Uterus (tissue), 2 donors: ENCODE measurements at regions not wholly inside any gene's neighbourhood (a gene's known extent, or its start where the extent isn't known, plus 50 kb on each side); places are given as distances from the start of the nearest gene placed in this dataset.

Source experiments
- CTCF ChIP-seq, 4 experiments: fragments of 200-600 bp in 2 of 4; fragments of 450-650 bp in 2 of 4; sonication (generic) in 2 of 4; IDR thresholded peaks; one replicate each; pipeline ENCODE4 v1.5.1; 2016 to 2019; ENCODE audit warnings: antibody characterized with exemption in 4 of 4, mild to moderate bottlenecking in 2 of 4, moderate library complexity in 1 of 4
- POLR2A ChIP-seq, 2 donors: fragments of 450-650 bp; IDR thresholded peaks; one replicate each; pipeline ENCODE4 v1.6.1; 2016; ENCODE audit warnings: antibody characterized with exemption in 2 of 2, mild to moderate bottlenecking in 1 of 2, moderate library complexity in 1 of 2

GRCh38 chr13:99072941-99073340 lies 95.1 kb upstream of the DOCK9 start:
- no peak for TF ChIP-seq CTCF (IDR thresholded peaks at IDR 0.05)
- TF ChIP-seq POLR2A (IDR thresholded peaks at IDR 0.05) = no peak
